Trophoblast cell (in vitro differentiated cells and primary cell): ENCODE measurements at regions not wholly inside any gene's neighbourhood (a gene's known extent, or its start where the extent isn't known, plus 50 kb on each side); places are given as distances from the start of the nearest gene placed in this dataset.
"Not testable (repeated sequence)": the region's sequence is repeated elsewhere in the genome, so short reads cannot be mapped to it uniquely, and the experiment has no call there.

Source experiments
- DNase-seq, 2 donors: peaks; one replicate each; pipeline ENCODE4 v3.0.0-alpha.2; 2016
- H2AFZ ChIP-seq: 2 replicates; pipeline ENCODE4 v1.6.1; 2013; ENCODE audit warnings: low read length, moderate library complexity, mild to moderate bottlenecking; ENCODE audit not compliant: insufficient read depth, poor library complexity
- H2AK5ac ChIP-seq: 2 replicates; pipeline ENCODE4 v1.6.1; 2013; ENCODE audit warnings: mild to moderate bottlenecking, low read length
- H2BK120ac ChIP-seq: 2 replicates; pipeline ENCODE4 v1.6.1; 2013; ENCODE audit warnings: low read length, mild to moderate bottlenecking, moderate library complexity; ENCODE audit not compliant: insufficient read depth, poor library complexity
- H2BK12ac ChIP-seq: 2 replicates; pipeline ENCODE4 v1.6.1; 2013; ENCODE audit warnings: mild to moderate bottlenecking, low read length, moderate library complexity
- H2BK5ac ChIP-seq: 2 replicates; pipeline ENCODE4 v1.6.1; 2013; ENCODE audit warnings: low read length, low read depth, moderate library complexity, mild to moderate bottlenecking; ENCODE audit not compliant: poor library complexity
- H3K14ac ChIP-seq: 2 replicates; pipeline ENCODE4 v1.6.1; 2013; ENCODE audit warnings: mild to moderate bottlenecking, low read length
- H3K18ac ChIP-seq: 2 replicates; pipeline ENCODE4 v1.6.1; 2013; ENCODE audit warnings: mild to moderate bottlenecking, low read length
- H3K23ac ChIP-seq: 2 replicates; pipeline ENCODE4 v1.6.1; 2013; ENCODE audit warnings: low read length
- H3K27ac ChIP-seq: 2 replicates; pipeline ENCODE4 v1.5.1; 2013; ENCODE audit warnings: low read depth, mild to moderate bottlenecking, inconsistent platforms, low read length, moderate library complexity
- H3K27me3 ChIP-seq: 2 replicates; pipeline ENCODE4 v1.6.1; 2013; ENCODE audit warnings: inconsistent platforms, mild to moderate bottlenecking, low read length, moderate library complexity; ENCODE audit not compliant: insufficient read depth
- H3K36me3 ChIP-seq, 2 experiments: 1 replicate in 1 of 2; 2 replicates in 1 of 2; pipeline ENCODE4 v1.6.1; 2013; ENCODE audit warnings: low read length in 2 of 2, mild to moderate bottlenecking in 2 of 2, moderate library complexity in 1 of 2; ENCODE audit not compliant: insufficient read depth in 2 of 2, control insufficient read depth in 1 of 2
- H3K4ac ChIP-seq: 2 replicates; pipeline ENCODE4 v1.6.1; 2013; ENCODE audit warnings: low read depth, mild to moderate bottlenecking, low read length, moderate library complexity
- H3K4me1 ChIP-seq, 2 experiments: 1 replicate in 1 of 2; 2 replicates in 1 of 2; pipeline ENCODE4 v1.6.1; 2013; ENCODE audit warnings: low read length in 2 of 2, mild to moderate bottlenecking in 2 of 2, moderate library complexity in 1 of 2; ENCODE audit not compliant: insufficient read depth in 2 of 2, control insufficient read depth in 1 of 2
- H3K4me2 ChIP-seq: 2 replicates; pipeline ENCODE4 v1.6.1; 2013; ENCODE audit warnings: inconsistent platforms, mild to moderate bottlenecking, low read length, moderate library complexity
- H3K4me3 ChIP-seq: 2 replicates; pipeline ENCODE4 v1.5.1; 2013; ENCODE audit warnings: mild to moderate bottlenecking, low read depth, low read length, inconsistent platforms
- H3K79me1 ChIP-seq: one replicate; pipeline ENCODE4 v1.6.1; 2013; ENCODE audit warnings: low read length
- H3K79me2 ChIP-seq: 2 replicates; pipeline ENCODE4 v1.6.1; 2013; ENCODE audit warnings: low read length, mild to moderate bottlenecking; ENCODE audit not compliant: control insufficient read depth, insufficient read depth, poor library complexity
- H3K9ac ChIP-seq: 2 replicates; pipeline ENCODE4 v1.6.1; 2013; ENCODE audit warnings: mild to moderate bottlenecking, low read length
- H3K9me3 ChIP-seq: 2 replicates; pipeline ENCODE4 v1.6.1; 2013; ENCODE audit warnings: low read depth, mild to moderate bottlenecking, control low read depth, inconsistent platforms, low read length; ENCODE audit not compliant: insufficient read depth
- H4K12ac ChIP-seq: 2 replicates; pipeline ENCODE4 v1.6.1; 2013; ENCODE audit warnings: low read depth, mild to moderate bottlenecking, low read length, moderate library complexity
- H4K8ac ChIP-seq: 2 replicates; pipeline ENCODE4 v1.6.1; 2013; ENCODE audit warnings: low read depth, mild to moderate bottlenecking, low read length, moderate library complexity
- H4K91ac ChIP-seq: one replicate; pipeline ENCODE4 v1.6.1; 2013; ENCODE audit warnings: low read depth, mild to moderate bottlenecking, low read length, moderate library complexity
- WGBS: extraction: QIAGEN DNeasy Blood & Tissue Kit; methylation state at CpG from one replicate; pipeline ENCODE4 v1.1.7; 2013; ENCODE audit warnings: missing lambda C conversion rate; ENCODE audit not compliant: insufficient read length, insufficient coverage; ENCODE audit errors: extremely low coverage; 5-methylcytosine and 5-hydroxymethylcytosine counted together

GRCh38 chr12:28787151-28787550, 361.9 kb upstream of the FAR2 start:
- H3K9ac ChIP-seq: no peak overlapping the region
- H3K4me2 ChIP-seq: no peak overlapping the region
- H2BK120ac ChIP-seq: no peak overlapping the region
- no peak overlapping the region for H3K14ac ChIP-seq
- no peak overlapping the region for H3K4ac ChIP-seq
- no peak overlapping the region for H4K8ac ChIP-seq
- DNase-seq: no peak
- no peak overlapping the region for H4K91ac ChIP-seq
- H2AFZ ChIP-seq: no peak overlapping the region
- no peak overlapping the region for H3K4me3 ChIP-seq
- no peak overlapping the region for H4K12ac ChIP-seq
- H3K36me3 ChIP-seq: no peaks in the 10 kb centered on the region
- no peaks in the 10 kb centered on the region for H3K9me3 ChIP-seq
- H2BK12ac ChIP-seq: no peak overlapping the region
- WGBS: no CpG with 5 or more reads among the region's 2 CpGs
- H3K79me1 ChIP-seq: no peaks in the 10 kb centered on the region
- no peak overlapping the region for H3K23ac ChIP-seq
- no peak overlapping the region for H2AK5ac ChIP-seq
- no peak overlapping the region for H3K18ac ChIP-seq
- H3K27me3 ChIP-seq: no peaks in the 10 kb centered on the region
- no peaks in the 10 kb centered on the region for H3K4me1 ChIP-seq
- no peaks in the 10 kb centered on the region for H3K79me2 ChIP-seq
- no peak overlapping the region for H3K27ac ChIP-seq
- no peak overlapping the region for H2BK5ac ChIP-seq

- H3K79me2 ChIP-seq, H2AFZ ChIP-seq, H3K14ac ChIP-seq, H3K79me1 ChIP-seq, H3K9me3 ChIP-seq, H4K8ac ChIP-seq, H3K36me3 ChIP-seq, H3K27me3 ChIP-seq, H3K18ac ChIP-seq, H3K27ac ChIP-seq, H3K4me2 ChIP-seq, H3K4me3 ChIP-seq, H3K9ac ChIP-seq, H2BK12ac ChIP-seq, H4K91ac ChIP-seq, H2BK5ac ChIP-seq, H3K4me1 ChIP-seq, DNase-seq, H2BK120ac ChIP-seq, H4K12ac ChIP-seq, H2AK5ac ChIP-seq, H3K23ac ChIP-seq, H3K4ac ChIP-seq: not testable (repeated sequence)
Measured at GRCh38 chr12:28788256-28788655, 360.8 kb upstream of the FAR2 start.

DNA sequence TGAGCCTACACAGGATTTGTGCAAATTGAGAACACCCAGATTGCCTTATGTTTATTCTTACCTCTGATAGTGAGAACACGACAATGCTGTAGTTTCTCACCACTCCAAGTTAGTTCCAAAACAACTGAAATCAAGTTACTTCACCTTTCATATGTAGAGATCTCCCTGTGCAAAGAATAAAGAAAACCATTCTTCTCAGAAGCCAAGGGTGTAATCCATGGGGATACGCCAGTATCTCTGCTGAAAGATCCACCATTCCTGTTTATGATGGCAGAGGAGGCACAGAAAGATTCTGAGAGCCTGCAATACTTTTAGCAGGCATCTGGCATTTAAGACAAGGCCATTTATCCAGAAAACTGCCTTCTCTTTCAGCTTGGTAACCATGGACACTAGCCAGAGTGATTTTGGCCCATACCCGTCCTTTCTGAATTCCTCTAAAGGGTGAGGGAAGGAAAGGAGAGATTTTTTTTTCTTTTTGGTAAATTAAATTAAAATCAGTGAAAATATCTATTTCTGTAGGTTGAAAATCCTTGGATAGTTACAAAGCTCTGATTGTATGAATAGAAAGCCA, 355.4 kb upstream of the FAR2 start:
- Histone ChIP-seq H3K9me3 (no peaks in the 10 kb centered on the region), H2AFZ (no peak overlapping the region), H4K12ac (no peak overlapping the region), H2AK5ac (no peak overlapping the region), H2BK5ac (no peak overlapping the region), H3K4ac (no peak overlapping the region), H3K36me3 (no peaks in the 10 kb centered on the region), H3K18ac (no peak overlapping the region), H3K79me2 (no peaks in the 10 kb centered on the region), H3K79me1 (no peaks in the 10 kb centered on the region), H3K23ac (no peak overlapping the region), H4K8ac (no peak overlapping the region), H3K4me1 (no peaks in the 10 kb centered on the region), H3K4me3 (no peak overlapping the region), H2BK12ac (no peak overlapping the region), H3K4me2 (no peak overlapping the region), H2BK120ac (no peak overlapping the region), H3K27ac (no peak overlapping the region), H3K27me3 (no peaks in the 10 kb centered on the region), H4K91ac (no peak overlapping the region), H3K9ac (no peak overlapping the region), H3K14ac (no peak overlapping the region)
- no peak for DNase-seq
- WGBS: no CpG with 5 or more reads among the region's 3 CpGs

GRCh38 chr12:28794211-28794610, 354.9 kb upstream of the FAR2 start:
- Histone ChIP-seq H3K4me1 (no peaks in the 10 kb centered on the region), H4K8ac (no peak overlapping the region), H4K12ac (no peak overlapping the region), H3K27ac (no peak overlapping the region), H2BK5ac (no peak overlapping the region), H3K18ac (no peak overlapping the region), H2BK12ac (no peak overlapping the region), H3K4me3 (no peak overlapping the region), H3K14ac (no peak overlapping the region), H4K91ac (no peak overlapping the region), H2AK5ac (no peak overlapping the region), H3K27me3 (no peaks in the 10 kb centered on the region), H3K9ac (no peak overlapping the region), H3K9me3 (no peaks in the 10 kb centered on the region), H3K4ac (no peak overlapping the region), H2BK120ac (no peak overlapping the region), H3K36me3 (no peaks in the 10 kb centered on the region), H3K79me1 (no peaks in the 10 kb centered on the region), H3K23ac (no peak overlapping the region), H3K79me2 (no peaks in the 10 kb centered on the region), H2AFZ (no peak overlapping the region), H3K4me2 (no peak overlapping the region)
- no peak for DNase-seq
- WGBS: no CpG with 5 or more reads among the region's 5 CpGs
